ENCODE measurements at regions not wholly inside any gene's neighbourhood (a gene's known extent, or its start where the extent isn't known, plus 50 kb on each side); places are given as distances from the start of the nearest gene placed in this dataset.

GRCh38 chr1:221230605-221231004 is 351.4 kb downstream of the HLX start:
- Histone ChIP-seq H3K27me3 (no peaks in the 10 kb centered on the region), H3K36me3 (no peaks in the 10 kb centered on the region), H3K27ac (peak overlapping the region in 2 of 4 donors; percentile 10 to 48), H3K4me3 (no peak overlapping the region), H3K4me1 (peaks cover 19% of the 10 kb centered on the region in 2 donors), H3K9me3 (no peaks in the 10 kb centered on the region)
- intact Hi-C loops (cut with DNase I; ENCODE audit: low total_unique reads), result no loop called here
- ATAC-seq, result peak; percentile 78 to 85
- peak in 1 of 2 donors; percentile 15 for DNase-seq
- TF ChIP-seq, protein P1, sequence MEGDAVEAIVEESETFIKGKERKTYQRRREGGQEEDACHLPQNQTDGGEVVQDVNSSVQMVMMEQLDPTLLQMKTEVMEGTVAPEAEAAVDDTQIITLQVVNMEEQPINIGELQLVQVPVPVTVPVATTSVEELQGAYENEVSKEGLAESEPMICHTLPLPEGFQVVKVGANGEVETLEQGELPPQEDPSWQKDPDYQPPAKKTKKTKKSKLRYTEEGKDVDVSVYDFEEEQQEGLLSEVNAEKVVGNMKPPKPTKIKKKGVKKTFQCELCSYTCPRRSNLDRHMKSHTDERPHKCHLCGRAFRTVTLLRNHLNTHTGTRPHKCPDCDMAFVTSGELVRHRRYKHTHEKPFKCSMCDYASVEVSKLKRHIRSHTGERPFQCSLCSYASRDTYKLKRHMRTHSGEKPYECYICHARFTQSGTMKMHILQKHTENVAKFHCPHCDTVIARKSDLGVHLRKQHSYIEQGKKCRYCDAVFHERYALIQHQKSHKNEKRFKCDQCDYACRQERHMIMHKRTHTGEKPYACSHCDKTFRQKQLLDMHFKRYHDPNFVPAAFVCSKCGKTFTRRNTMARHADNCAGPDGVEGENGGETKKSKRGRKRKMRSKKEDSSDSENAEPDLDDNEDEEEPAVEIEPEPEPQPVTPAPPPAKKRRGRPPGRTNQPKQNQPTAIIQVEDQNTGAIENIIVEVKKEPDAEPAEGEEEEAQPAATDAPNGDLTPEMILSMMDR (IDR thresholded peaks at IDR 0.05 in 4 of 5, conservative IDR thresholded peaks at IDR 0.05 in 1 of 5), result no peak
- TF ChIP-seq POLR2A (IDR thresholded peaks at IDR 0.05), result no peak
- in situ Hi-C loops (cut with MboI; ENCODE audit: low sequenced_read_pairs in 4 of 4), result no loop called here

DNA sequence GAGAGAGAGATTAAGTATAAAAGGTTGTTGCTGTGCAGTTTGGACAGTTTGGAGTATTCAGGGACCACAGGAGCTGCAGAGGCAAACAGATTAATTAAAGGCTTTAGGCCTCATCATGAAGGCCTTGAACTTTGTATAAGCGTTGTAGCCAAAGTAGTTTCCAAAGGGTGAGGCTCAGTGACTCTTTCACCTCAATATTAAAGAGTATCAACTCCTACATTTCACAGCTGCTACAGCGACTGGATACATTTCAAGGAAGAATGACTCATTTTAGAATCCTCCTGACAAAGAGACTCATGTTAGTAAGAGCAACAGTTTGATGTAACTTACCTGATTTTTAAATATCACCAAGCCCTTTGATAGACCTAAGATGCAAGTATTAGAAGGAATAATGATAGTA is 355.5 kb downstream of the HLX start:
- intact Hi-C loops (cut with DNase I; ENCODE audit: low total_unique reads) (no loop called here), in situ Hi-C loops (cut with MboI; ENCODE audit: low sequenced_read_pairs in 4 of 4) (no loop called here)
- ATAC-seq, result no peak
- peaks cover 14 to 19% of the 10 kb centered on the region in 2 donors for H3K4me1 ChIP-seq
- no peak overlapping the region for H3K4me3 ChIP-seq
- TF ChIP-seq, protein P1 (IDR thresholded peaks at IDR 0.05 in 4 of 5, conservative IDR thresholded peaks at IDR 0.05 in 1 of 5), result no peak
- no peak for TF ChIP-seq POLR2A (IDR thresholded peaks at IDR 0.05)
- H3K27ac ChIP-seq, result no peak overlapping the region
- H3K27me3 ChIP-seq, result no peaks in the 10 kb centered on the region
- DNase-seq, result no peak
- no peaks in the 10 kb centered on the region for H3K36me3 ChIP-seq
- H3K9me3 ChIP-seq, result no peaks in the 10 kb centered on the region

DNA sequence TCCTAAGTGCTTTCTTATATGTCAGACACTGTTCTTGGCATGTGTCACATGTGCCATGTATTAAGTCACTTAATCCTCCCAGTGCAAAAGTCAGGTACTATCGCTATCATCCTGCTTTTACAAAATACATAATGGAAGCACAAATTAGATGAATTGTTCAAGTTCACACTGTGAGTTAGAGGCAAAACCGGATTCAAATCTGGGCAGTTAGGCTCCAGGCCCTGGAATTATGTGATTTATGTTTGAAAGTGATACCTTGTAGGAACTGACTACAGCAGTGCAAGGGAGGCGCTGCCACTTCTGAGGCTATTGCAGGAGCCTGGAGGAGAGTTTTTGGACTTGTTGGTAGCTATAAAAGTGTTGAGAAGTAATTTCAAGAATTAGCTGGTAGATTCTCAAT is 358.3 kb downstream of the HLX start:
- Histone ChIP-seq H3K27ac (no peak overlapping the region), H3K9me3 (no peaks in the 10 kb centered on the region), H3K27me3 (no peaks in the 10 kb centered on the region), H3K36me3 (no peaks in the 10 kb centered on the region), H3K4me3 (no peak overlapping the region), H3K4me1 (peaks cover 3 to 12% of the 10 kb centered on the region in 2 donors)
- TF ChIP-seq POLR2A (IDR thresholded peaks at IDR 0.05), result no peak
- TF ChIP-seq, protein P1 (IDR thresholded peaks at IDR 0.05 in 4 of 5, conservative IDR thresholded peaks at IDR 0.05 in 1 of 5), result no peak
- in situ Hi-C loops (cut with MboI; ENCODE audit: low sequenced_read_pairs in 4 of 4) (no loop called here), intact Hi-C loops (cut with DNase I; ENCODE audit: low total_unique reads) (no loop called here)
- DNase-seq, result no peak
- ATAC-seq, result no peak

DNA sequence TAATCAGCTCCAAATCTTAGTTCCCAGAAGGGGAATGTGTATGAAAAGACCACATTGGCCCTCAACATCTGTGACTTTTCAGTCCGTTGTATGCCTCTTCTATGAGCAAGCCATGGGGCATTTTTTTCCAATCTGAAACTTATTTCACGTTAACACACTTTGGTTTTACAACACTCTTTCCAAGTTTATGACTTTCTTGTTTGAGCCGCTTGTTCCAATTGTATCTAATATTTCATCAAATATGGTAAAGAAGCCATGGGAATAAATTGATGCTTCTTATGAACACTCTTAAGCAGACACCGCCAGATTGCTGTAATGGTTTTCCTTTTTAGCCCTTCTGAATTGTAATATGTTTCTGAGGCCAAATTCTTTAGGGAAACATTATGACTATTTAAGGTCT is 359.9 kb downstream of the HLX start:
- Histone ChIP-seq H3K4me1 (peaks cover 3 to 12% of the 10 kb centered on the region in 2 donors), H3K36me3 (no peaks in the 10 kb centered on the region), H3K4me3 (no peak overlapping the region), H3K9me3 (no peaks in the 10 kb centered on the region), H3K27me3 (no peaks in the 10 kb centered on the region), H3K27ac (no peak overlapping the region)
- ATAC-seq (no peak), DNase-seq (no peak)
- no peak for TF ChIP-seq POLR2A (IDR thresholded peaks at IDR 0.05)
- TF ChIP-seq, protein P1 (IDR thresholded peaks at IDR 0.05 in 4 of 5, conservative IDR thresholded peaks at IDR 0.05 in 1 of 5), result no peak
- in situ Hi-C loops (cut with MboI; ENCODE audit: low sequenced_read_pairs in 4 of 4), result no loop called here
- intact Hi-C loops (cut with DNase I; ENCODE audit: low total_unique reads), result no loop called here

DNA sequence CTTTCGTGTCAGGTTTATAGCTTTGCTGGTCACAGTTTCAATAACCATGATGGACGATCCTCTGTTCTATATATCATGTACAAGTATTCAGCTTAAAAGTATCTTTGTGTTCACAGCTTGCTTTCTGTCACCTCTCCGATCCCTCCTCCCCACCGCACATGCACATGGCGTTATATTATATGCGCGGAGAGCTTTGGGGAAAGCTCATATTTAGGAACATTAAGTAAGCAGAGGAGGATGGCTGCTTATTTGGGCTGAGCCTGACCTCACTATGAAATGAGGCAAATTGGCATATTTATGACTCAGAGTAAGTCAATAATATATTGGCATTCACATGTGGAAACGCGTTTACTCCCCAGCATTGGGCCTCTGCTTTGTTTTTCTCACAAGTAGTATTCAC is 360.5 kb downstream of the HLX start:
- no peak for ATAC-seq
- H3K27ac ChIP-seq, result no peak overlapping the region
- no peaks in the 10 kb centered on the region for H3K9me3 ChIP-seq
- no peak for TF ChIP-seq POLR2A (IDR thresholded peaks at IDR 0.05)
- TF ChIP-seq, protein P1 (IDR thresholded peaks at IDR 0.05 in 4 of 5, conservative IDR thresholded peaks at IDR 0.05 in 1 of 5), result no peak
- H3K27me3 ChIP-seq, result no peaks in the 10 kb centered on the region
- peaks cover 3 to 12% of the 10 kb centered on the region in 2 donors for H3K4me1 ChIP-seq
- H3K4me3 ChIP-seq, result no peak overlapping the region
- intact Hi-C loops (cut with DNase I; ENCODE audit: low total_unique reads), result no loop called here
- in situ Hi-C loops (cut with MboI; ENCODE audit: low sequenced_read_pairs in 4 of 4), result no loop called here
- H3K36me3 ChIP-seq, result no peaks in the 10 kb centered on the region
- DNase-seq, result no peak
